HG03066 (cell line): ENCODE measurements at regions not wholly inside any gene's neighbourhood (a gene's known extent, or its start where the extent isn't known, plus 50 kb on each side); places are given as distances from the start of the nearest gene placed in this dataset.
"Not testable (repeated sequence)": the region's sequence is repeated elsewhere in the genome, so short reads cannot be mapped to it uniquely, and the experiment has no call there.

Source experiments
- ATAC-seq: cut with Tn5 transposase; IDR thresholded peaks from one replicate; pipeline ENCODE4 v1.9.1; 2021; ENCODE audit warnings: low read depth; ENCODE audit not compliant: unreplicated experiment

DNA sequence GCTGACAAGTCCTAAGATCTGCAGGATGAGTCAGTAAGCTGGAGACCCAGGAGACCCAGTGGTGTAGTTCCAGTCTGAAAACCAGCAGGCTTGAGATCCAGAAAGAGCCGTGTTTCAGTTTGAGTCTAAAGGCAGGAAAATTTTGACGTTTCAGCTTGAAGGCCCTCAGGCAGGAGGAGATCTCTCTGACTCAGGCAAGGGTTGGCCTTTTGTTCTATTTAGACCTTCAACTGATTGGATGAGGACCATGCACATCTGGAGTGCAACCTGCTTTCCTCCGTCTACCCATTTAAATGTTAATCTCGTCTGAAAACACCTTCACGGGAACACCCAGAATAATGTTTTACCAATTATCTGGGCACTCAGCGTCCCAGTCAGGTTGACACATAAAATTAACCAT lies 69.5 kb downstream of the NPIPA7 start:
- ATAC-seq, result not testable (repeated sequence)

GRCh38 chr16:16449712-16450237 lies 70.8 kb downstream of the NPIPA7 start:
- not testable (repeated sequence) for ATAC-seq

- not testable (repeated sequence) for ATAC-seq
Observed at GRCh38 chr16:16451721-16452410, 72.9 kb downstream of the NPIPA7 start.

DNA sequence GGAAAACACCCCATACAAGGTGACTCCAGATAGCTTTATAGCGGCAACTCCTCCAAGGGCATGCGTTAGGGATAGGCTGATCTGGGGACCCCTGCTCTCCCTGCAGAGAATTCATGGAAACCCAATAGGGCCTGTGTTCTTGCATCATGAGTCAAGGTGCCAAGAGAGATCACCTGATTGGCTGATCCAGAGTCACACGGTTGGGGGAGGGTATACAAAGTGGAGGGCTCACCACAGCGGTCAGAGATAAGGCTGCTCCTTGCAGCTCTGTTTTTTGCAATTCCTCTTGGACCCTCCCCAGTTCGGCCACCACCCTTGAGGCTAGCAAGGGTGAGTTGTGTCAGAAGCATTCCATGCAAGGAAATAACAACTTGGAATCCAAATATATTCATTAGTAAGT lies 79.6 kb downstream of the NPIPA7 start:
- ATAC-seq, result not testable (repeated sequence)

- not testable (repeated sequence) for ATAC-seq
Observed at GRCh38 chr16:16463792-16464191, 84.9 kb downstream of the NPIPA7 start.

GRCh38 chr16:16488919-16489318 lies 110.0 kb downstream of the NPIPA7 start:
- ATAC-seq, result not testable (repeated sequence)

GRCh38 chr16:16489466-16489865 lies 110.5 kb downstream of the NPIPA7 start:
- ATAC-seq, result not testable (repeated sequence)

- ATAC-seq, result not testable (repeated sequence)
Observed at GRCh38 chr16:16494114-16494513, 115.2 kb downstream of the NPIPA7 start.

- not testable (repeated sequence) for ATAC-seq
Observed at GRCh38 chr16:16494998-16495397, 116.1 kb downstream of the NPIPA7 start.

GRCh38 chr16:16499875-16500274 lies 120.9 kb downstream of the NPIPA7 start:
- not testable (repeated sequence) for ATAC-seq

DNA sequence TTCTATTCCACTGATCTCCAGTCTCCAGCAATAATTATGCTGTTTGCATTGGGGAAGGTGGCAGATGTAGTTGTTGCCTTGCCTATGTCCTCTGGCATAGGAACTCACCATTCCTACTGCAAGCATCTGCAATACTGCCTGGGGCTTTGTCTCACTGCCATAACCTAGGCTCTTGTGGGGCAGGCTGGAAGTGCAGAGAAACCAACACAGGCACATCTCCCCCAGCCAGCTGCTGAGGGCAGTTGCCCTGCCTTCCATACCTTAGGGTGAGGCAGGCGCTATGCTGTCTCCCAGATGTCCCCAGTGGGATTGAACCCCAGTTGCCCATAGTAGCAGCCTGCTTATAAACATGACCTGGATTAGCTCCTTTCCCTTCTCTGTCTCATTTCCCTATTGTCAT lies 128.1 kb downstream of the NPIPA7 start:
- not testable (repeated sequence) for ATAC-seq

- not testable (repeated sequence) for ATAC-seq
Observed at GRCh38 chr16:16508344-16508743, 129.4 kb downstream of the NPIPA7 start.

DNA sequence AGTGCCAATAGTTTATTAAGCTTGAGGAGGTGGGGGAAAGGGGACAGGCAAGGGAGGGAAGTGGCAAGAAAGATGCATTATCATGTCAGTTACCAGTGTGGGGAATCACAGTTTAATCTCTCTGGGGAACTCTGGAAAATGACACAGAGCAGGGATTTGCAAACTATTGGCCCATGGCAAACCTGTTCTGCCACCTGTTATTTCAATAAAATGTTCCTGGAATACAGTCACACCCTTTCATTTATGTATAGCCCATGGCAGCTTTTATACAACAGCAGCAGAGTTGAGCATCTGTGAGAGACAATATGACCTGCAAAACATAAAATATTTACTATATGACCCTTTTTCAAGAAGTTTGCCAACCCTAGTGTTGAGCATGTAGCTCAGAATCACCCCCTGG lies 140.5 kb downstream of the NPIPA7 start:
- not testable (repeated sequence) for ATAC-seq

GRCh38 chr16:16521239-16522002 lies 142.5 kb downstream of the NPIPA7 start:
- ATAC-seq, result not testable (repeated sequence)

DNA sequence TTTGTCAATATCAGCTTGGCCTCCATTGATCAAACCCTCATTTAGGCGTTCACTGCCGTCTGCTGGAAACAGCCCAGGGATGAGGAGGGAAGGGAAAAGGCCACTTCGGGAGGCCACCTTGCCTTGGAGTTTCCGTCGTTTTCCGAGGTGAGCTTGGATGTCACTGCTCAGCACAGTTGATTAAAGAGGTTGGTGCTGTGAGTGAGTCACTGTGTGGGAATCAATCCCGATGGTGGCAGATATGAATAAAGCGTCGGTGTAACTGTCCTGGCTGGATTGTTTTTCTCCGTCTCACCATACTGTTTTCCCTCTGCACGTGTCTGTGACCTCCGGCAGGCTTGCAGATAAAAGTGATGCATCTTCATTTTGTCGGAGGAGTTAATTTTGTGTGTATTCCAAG lies 148.1 kb downstream of the NPIPA7 start:
- ATAC-seq, result not testable (repeated sequence)

DNA sequence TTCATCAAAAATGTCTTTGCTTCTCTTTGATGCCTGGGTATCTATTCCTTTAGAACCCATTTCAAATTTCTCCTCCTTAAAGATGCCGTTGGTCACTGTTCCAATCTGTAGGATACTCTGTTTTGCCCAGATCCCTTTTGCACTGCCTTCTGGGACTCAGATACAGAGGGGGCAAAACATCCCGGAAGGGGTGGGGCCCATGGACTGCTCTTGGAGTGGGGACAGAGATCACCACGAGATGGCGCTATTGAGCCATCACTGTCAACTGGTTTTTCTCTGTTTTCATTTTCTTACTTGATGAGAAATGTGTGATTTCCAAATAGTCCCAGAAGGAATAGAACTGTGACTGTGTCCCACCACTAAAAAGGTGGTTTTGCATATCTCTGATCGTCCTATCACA lies 151.8 kb downstream of the NPIPA7 start:
- not testable (repeated sequence) for ATAC-seq

- ATAC-seq, result not testable (repeated sequence)
Observed at GRCh38 chr16:16535565-16535964, 156.6 kb downstream of the NPIPA7 start.

GRCh38 chr16:16536151-16536550 lies 157.2 kb downstream of the NPIPA7 start:
- ATAC-seq, result not testable (repeated sequence)

DNA sequence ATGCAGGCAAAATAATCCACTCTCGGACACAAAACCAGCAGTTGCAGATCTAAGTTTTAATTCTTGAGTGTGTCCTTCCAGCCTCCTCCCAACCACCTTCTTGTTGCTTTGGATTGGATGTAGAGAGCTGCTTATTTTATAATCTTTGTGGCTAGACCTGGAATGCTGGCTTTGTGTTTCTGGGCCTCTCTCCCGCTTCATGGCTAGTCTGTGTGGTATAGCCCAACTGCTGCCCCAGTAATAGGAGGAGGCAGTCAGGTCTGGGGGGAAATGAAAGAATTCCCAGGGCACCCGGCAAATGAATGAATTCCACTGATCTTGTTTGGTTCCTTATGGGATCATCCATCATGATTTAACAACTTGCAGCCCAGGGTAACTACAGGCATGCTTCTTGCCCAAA lies 170.8 kb downstream of the NPIPA7 start:
- ATAC-seq, result not testable (repeated sequence)

DNA sequence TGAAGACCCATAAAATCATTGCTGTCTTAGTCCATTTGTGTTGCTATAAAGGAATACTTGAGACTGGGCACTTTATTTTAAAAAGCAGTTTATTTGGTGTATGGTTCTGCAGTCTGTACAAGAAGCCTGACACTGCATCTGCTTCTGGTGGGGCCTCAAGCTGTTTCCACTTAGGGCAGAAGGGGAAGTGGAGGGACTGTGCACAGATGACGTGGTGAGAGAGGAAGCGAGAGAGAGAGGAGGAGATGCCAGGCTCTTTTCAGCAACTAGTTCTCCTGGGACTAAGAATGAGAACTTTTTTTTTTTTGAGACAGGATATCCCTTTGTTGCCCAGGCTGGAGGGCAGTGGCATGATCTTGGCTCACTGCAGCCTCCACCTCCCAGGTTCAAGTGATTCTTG lies 171.9 kb downstream of the NPIPA7 start:
- not testable (repeated sequence) for ATAC-seq

DNA sequence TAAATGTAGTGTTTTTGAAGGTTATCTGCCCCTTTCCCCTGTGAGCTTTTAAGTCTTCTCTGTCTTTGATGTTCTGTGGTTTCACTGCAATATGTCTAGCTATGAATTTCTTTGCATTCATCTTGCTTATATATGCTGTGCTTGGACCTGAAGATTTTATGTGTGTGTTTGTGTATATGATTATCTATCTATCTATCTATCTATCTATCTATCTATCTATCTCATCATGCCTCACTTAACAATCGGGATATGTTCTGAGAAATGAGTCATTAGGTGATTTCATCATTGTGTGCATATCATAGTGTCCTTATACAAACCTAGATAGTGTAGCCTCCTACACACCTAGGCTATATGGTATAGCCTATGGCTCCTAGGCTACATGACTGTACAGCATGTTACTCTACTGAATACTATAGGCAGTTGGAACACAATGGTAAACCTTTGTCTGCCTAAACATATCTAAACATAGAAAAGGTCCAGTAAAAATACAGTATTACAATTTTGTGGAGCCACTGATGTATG lies 173.9 kb downstream of the NPIPA7 start:
- not testable (repeated sequence) for ATAC-seq
